GM18508 (cell line): ENCODE measurements at regions not wholly inside any gene's neighbourhood (a gene's known extent, or its start where the extent isn't known, plus 50 kb on each side); places are given as distances from the start of the nearest gene placed in this dataset.

ENCODE experiments used
- ATAC-seq: cut with Tn5 transposase; IDR thresholded peaks from one replicate; pipeline ENCODE4 v1.9.1; 2021; ENCODE audit warnings: moderate number of reproducible peaks; ENCODE audit not compliant: insufficient read depth, unreplicated experiment

DNA sequence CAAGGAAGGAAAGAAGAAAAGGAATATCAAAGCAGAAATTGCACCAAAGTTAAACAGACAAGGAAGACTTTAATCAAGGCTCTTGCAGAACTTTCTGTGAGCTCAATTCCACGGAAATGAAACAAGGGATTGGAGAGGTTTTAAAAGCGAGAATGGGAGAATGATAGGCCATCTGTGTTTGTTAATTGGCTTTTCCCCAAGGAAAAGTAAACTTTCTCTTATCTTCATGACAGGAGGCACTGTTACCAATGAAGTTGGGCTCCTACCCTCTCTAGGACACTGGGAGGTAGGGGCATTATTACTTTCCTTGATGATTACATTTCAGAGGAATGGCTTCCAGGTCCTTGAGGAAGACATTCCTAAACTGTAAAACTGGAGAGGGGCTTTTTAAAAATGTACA lies 328.8 kb upstream of the NWD2 start:
- ATAC-seq, result no peak

DNA sequence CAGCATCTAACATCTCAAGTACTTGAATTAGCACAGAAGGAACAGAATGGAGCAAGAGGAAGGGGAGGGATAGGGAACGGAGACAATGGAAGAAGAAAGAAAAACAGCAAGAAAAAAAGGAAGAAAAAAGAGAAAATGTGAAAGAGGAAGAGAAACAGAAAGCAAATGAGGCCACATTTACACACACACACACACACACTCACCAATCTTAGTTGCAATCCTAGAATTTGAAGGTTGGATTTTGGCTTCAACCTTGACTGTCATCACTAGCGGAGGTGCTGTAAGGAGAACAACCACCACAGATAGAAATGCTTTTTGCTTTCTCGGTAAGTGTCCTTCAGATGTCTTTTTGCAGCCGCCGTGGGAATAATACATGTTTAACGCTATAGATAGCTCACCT lies 327.1 kb upstream of the NWD2 start:
- ATAC-seq, result no peak

DNA sequence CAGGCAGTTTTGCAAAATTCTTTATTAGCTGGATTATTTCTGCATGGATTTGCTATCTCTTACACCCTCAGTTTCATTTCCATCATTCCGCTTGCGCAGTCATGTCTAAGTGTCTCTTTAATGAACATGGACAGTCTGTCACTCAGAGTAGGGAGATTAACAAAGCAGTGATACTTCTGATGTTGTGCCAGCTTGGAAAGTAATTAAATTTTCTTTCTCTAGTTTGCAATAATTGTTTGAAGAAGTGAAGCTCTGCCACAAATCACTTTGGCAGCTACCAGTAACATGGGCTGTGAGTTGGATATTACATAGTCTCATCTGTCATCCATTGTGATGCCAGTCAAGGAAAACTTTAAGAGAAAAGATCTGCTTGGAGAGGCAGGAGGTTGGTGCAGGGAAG lies 324.8 kb upstream of the NWD2 start:
- no peak for ATAC-seq

DNA sequence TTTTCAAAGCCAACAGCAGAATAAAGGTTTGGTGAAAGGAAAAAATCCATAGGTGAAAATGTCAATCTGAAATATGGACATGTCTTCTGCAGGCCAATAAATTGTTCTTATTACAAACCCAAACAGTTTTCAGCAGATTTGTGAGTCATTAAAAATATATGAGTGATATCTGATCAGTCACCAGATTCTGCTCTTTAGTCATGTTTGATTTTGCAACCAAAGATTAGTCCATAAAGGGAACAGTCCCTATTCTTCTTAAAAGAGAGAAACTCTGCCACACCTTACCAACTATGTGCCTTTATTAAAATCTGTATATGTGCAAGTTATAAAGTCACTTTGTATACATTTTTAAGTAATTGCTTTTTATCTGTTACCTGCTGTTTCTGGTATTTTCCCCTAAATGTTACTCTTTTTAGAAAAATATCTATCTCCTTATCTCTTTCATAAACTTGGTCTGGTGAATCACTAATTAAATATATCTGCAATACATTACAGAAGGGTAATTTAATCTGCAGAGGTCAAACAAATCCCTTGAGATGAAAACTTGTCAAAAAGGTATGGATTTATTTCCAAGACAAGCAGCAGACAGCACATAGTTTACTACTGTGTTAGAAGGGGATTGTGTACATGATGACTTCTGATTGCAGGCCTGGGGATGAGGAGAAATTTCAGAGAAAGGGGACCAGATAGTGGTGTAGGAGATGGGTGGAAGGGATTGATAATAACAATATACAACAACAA lies 322.9 kb upstream of the NWD2 start:
- ATAC-seq, result no peak

DNA sequence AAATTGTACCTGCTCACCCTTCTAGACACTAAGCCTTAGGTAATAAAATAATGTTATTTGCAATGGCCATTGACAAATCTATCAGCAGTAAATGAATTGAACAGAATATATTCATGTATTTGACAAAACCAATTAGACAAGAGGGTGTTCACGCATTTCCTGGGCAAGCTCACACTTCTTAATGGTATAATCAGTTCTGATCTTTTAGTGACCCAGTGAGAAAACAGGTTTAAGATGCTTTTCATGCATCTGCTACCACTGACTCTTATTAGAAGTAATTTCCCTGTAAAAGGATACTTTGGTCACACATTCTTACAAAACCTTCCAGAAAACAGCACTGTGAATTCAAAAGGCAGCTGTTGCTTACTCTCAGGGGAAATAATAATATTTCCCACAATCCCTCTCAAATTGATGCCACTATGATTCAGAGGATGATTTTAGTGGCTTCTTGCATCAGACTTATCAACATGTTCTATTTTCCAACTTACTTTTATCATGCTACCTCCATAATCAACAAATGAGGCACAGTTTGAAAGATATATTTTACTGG lies 313.9 kb upstream of the NWD2 start:
- ATAC-seq, result no peak

DNA sequence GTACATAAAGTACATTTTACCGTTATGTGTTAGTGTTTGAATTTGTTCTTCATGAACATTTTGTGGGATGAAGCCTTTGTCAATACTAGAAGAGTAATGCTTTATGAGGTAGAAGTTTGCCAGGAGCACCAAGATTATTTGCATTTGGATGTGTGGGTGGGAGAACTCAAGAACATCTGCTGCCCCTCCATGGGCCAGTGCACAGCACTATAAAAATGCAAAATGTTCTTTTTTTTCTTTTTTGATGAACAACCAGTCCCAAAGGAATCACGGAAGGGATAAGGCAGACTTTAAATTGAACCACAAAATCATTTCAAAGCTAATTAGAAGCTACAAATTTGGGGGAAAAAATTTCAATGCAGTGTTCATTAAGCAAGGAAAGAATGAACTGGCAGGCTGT lies 300.3 kb upstream of the NWD2 start:
- no peak for ATAC-seq

DNA sequence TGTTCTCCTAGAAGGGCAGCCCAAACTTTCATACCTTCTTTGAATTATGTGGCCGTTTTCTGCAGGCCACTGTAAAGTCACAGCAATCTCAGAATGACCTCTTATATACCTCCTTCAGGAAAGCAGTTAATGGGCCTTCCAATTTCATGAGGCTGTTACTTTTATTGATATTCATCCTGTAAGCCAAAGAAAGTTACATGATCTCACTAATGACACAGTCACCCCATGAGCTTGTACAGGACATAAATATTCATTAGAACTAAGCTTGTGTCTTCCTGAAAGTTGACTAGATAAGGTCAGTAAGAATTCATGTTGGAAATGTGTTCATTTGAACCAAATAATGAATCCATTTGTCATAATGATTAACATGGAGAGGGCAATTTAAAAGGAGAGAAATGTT lies 283.1 kb upstream of the NWD2 start:
- no peak for ATAC-seq

DNA sequence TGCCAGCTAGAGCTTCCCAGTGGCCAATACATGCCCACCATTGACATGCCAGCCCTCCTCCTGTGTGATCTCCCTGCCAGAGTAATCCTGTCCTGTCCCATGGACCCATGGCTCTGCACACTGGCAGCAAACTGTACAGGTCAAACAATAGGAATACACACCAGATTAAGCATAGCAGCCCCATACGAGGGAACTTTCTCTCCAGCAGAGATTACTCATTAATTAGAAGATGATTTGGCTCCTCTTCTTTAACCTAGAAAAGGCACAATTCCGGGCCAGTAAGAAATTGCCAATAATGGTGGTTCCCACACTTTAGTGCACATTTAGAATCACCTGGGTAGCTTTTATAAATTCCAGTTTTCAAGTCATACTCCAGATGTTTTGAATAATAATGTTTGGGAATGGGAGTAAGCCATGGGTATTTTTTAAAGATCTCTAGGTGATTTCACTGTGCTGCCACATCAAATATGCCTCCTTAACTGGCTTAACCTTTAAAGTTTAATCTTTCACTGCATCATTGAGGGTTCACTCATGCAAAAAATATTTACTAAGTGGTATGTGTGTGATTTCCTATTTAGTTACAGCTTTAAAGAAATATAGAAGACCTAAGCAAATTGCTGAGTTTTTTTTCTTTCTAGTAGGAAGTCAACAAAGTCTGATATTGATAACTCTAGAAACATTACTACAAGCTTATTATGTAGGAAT lies 277.6 kb upstream of the NWD2 start:
- no peak for ATAC-seq

DNA sequence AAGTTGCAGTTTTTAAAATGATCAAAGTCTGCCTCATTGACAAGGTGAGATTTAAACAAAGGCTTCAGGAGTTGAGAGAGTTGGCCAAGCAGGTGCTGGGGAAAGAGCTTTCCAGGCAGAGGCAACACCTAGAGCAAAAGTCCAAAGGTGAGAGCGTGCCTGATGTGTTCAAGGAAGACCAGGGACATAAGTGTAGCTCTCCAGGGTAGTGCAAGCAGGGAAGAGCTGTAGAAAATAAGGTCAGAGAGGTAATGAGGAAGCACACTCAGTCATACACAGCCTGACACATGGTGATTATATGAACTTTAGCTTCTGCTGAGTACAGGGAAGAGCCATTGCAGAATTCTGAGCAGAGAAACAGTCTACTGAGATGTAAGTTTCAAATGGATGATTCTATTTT lies 265.0 kb upstream of the NWD2 start:
- no peak for ATAC-seq

DNA sequence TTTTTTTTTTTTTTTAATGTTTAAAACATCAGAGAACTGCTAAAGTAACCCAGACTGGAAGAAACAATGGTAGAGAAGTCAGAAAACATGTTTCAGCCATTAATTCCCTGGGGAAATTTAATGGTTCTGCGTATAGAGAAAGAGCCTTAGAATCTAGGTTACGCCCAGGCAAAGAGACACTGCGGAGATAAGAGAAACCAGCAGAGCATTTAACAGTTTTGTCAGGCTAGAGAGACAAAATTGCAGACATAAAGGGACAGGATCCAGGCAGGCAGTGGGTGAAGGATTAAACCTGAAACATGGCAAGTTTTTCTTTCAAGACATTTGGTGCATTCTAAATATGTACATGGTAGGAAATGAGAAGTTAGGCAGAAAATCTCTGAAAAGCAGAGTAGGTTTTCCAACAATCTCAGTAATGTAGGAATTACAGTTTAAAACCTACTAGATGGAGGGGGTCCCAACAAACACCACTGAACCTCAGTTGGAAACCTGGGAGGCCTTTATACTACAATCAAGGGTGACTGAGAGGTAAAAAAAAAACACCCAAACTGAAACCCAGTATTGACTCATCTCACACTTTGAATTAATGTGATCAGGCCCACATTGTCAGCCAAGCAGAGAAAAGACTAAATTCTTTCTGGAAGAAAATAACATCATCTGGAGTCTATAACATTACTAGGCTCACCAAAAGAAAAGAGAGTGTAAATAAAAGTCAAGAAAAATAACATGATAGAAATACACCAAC lies 254.2 kb upstream of the NWD2 start:
- ATAC-seq, result peak; percentile 95

DNA sequence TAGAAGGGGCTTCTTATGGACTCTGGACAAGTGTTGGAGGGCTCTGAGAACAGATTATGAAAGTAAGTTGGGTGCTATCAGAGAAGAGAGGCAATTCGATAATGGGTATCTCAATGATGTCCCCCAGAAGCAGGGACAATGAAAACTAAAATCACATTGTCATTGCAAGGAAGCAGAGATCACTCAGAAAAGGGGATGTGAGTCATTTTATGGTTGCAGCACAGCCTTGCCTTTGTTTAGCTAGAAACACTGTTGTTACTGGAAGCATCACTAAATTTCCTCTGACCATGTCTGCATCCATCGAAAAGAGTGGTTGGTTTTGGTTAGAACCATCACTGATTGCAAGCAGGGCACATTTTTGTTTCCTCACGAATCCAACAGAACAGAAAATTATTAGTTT lies 246.8 kb upstream of the NWD2 start:
- no peak for ATAC-seq

DNA sequence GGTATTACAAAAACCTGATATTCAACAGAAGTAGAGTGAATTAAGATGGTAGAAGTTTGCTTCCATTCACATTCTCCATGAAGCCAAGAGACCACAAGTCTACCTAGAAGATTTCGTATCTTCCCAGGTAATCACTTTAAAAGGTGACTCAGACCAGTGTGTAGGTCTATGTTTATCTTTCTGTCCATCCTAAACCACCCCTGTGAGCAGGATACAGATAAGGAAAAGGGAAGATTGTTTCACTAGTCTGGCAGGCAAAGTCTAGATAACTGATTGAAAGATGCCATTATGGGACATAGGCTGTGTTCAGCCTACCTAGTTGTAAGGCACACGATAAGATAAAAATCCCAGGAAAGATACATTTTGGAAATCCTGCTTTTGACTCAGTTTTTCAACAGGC lies 244.3 kb upstream of the NWD2 start:
- no peak for ATAC-seq

DNA sequence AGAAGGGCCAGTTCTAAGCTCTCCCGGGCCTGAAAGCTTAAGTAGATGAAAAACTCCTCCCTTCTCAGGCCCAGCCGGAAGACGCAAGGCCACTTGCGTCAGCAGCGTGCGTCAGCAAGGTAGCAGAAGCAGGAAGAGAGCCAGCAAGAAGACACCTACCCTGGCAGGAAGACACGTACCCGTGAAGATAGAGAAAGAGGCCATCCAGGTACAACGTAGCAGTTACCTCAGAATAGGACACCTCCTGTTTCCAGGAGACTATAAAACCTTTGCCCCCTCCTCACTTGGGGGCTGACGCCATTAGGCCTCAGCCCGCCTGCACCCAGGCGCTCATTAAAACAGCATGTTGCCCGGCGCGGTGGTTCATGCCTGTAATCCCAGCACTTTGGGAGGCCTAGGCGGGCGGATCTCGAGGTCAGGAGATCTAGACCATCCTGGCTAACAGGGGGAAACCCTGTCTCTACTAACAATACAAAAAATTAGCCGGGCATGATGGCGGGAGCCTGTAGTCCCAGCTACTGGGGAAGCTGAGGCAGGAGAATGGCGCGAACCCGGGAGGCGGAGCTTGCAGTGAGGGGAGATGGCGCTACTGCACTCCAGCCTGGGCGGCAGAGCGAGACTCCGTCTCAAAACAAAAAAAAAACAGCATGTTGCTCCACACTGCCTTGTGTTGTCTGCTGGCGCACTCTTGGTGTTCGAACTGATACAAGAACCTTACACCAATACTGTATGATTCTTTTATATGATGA lies 242.7 kb upstream of the NWD2 start:
- ATAC-seq, result no peak

DNA sequence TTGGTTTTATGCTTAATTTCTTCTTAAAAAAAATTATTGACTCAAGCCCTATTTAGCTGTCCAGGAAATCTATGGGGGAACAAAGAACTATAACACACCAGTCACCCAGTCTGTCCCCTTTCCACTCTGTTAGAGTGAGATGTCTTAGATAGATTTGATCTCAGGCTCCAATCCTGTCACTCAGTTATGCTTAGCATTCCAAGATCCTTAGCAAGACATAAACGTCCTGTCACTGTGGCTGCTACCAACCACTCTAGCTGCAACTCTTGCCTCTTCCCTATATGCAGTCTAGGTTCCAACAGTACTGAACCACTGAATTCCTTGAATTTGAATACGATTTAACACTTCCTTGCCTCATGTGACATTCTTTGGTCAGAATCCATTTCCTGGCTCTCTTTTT lies 241.9 kb upstream of the NWD2 start:
- ATAC-seq, result no peak

DNA sequence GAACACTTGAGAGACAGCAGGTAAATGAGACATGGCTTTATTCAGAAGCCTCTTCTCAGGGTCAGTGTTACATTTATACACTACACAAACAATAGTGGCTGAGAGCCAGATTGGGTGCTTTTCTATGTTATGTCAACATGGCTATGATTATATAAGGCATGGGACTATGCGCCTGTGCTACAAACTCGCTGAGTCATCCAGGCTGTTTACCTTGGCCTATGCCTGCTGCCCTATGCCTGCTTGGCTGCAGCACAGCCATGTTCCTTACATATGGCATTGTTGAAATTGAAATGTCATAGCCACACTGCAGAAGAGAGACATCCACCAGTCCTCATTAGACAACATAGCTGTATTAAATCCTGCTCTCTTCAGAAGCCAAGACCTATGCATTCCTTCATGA lies 236.3 kb upstream of the NWD2 start:
- no peak for ATAC-seq

DNA sequence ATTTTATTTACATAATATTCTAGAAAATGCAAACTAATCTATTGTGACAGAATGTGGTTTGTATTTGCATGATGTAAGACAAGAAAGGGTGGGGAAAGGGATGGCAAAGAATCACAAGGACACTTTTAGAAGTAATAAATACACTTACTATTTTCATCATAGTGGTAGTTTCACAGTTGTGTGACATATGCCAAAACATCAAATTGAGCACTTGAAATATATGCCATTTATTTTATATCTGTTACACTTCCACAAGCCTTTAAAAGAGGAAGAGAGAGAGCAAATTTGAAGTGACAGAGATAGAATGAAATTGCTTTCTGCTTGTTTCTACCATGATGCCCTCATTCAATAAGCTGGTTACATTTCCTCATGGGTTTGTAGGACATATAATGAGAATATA lies 230.0 kb upstream of the NWD2 start:
- no peak for ATAC-seq

DNA sequence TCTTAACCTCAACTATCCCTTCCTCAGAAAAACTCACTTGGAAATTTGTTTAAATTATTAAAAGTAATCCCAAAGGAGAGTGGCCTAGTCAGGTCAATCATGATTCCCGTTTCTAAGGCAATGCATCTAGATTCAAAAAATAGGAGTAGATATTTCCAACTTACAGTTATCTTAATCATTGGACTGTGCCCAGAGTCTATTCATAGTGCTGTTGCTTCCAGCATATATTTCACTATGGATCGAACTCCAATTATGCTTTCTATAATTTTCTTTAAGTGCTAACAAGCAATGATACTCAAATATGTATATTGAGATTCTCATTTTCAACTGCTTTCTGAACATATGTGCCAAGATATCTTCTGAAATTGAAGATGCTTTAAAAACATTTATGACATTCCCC lies 229.2 kb upstream of the NWD2 start:
- no peak for ATAC-seq

DNA sequence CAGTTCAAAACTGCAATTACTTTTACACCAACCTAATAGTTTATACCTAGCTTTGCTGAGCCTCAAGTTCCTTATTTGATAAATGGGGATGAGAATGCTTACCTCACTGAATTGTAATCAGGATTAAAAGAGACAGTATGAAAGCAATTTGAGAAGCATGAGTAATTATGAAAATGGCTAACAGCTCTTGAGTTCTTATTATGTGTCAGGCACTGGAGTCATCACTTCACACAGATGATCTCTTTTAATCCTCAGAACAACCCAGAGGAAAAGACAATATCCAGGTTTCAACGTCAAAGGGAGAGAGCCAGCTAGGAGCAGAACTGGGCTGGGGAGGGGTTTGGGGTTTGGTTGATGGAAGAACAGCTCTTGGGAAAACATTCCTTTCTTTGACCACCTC lies 221.0 kb upstream of the NWD2 start:
- no peak for ATAC-seq

DNA sequence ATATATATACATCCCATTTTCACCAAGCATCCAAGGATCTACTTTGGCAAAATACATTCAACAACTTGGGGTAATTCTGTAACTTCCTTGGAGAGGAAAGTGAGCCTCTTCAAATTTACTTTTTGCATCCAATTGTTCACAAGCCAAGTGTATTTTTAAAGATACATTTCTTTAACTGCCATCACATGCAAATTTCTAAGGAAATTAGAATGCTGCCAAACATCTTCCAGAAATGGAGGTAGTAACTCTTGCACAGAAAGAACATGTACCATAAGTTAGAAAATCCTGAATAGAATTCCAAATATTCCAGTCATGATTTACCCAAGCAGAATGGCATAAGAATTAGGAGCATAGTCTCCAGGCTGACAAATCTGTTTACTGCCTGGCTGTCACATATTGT lies 220.5 kb upstream of the NWD2 start:
- ATAC-seq, result no peak

DNA sequence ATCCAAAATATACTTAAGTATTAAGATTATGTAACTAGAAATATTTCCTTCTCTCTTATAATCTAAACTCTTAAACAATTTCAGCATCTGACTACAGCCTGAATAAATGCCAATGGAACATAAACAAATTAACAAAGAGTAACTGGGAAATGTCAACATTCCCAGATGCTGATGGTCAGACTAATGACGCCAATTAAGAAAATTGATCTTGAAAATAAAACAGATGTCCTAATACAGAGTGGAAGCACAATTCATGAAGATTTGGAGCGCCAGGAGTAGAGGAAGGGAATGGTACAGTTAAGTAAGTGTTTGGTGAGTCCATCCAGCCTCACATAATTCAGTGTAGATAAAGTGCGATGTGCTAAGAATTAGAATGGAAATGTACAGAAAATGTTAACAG lies 203.7 kb upstream of the NWD2 start:
- no peak for ATAC-seq

DNA sequence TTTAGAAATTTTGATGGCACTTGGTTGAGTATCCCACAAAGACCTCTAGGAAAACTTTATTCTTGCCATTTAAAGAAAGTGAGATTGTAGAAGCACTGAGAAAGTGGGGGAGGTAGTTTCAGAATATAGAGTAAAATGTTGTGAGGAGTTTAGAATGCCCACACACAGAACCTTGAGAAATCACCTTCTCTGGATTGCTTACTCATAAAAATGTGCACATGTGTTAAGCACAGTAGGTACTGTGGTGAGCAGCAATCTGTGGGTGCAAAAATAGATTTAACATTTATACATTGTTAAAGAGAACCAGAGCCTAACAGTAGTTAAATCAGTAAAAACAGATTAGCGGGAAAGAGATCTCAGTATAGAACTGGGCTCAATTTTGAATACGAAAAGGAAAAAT lies 201.2 kb upstream of the NWD2 start:
- no peak for ATAC-seq
